Lower leg skin (tissue), 3 donors: ENCODE measurements at regions not wholly inside any gene's neighbourhood (a gene's known extent, or its start where the extent isn't known, plus 50 kb on each side); places are given as distances from the start of the nearest gene placed in this dataset.

Experiments used
- POLR2A ChIP-seq, 2 donors: fragments of 450-650 bp; IDR thresholded peaks; one replicate each; pipeline ENCODE4 v1.6.1; 2016 to 2017; ENCODE audit warnings: antibody characterized with exemption in 2 of 2, mild to moderate bottlenecking in 1 of 2, moderate library complexity in 1 of 2
- TF ChIP-seq, protein P1 (sequence below), 3 donors: fragments of 450-650 bp; IDR thresholded peaks; one replicate each; pipeline ENCODE4 v1.5.1; 2016; ENCODE audit warnings: antibody characterized with exemption in 3 of 3, mild to moderate bottlenecking in 3 of 3, moderate library complexity in 2 of 3

DNA sequence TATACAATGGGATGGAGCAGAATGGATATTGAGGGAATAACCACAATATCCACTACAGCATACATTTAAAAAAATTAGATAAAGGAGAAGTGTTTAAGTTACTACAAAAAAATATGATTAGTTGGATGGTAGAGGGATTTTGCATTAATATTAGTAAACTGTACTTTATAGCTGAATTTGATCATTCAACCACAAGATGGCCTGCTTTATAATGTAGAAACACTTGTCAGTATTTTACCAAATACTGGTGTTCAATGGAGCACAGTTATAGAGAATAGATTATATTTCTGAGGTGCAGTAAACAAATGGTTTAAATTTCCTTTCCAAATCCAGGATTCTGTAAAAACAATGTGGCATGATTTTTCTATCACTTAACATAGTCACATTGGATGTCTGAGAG, 818.8 kb upstream of the CHORDC1 start:
- TF ChIP-seq POLR2A (IDR thresholded peaks at IDR 0.05): no peak
- TF ChIP-seq, protein P1, sequence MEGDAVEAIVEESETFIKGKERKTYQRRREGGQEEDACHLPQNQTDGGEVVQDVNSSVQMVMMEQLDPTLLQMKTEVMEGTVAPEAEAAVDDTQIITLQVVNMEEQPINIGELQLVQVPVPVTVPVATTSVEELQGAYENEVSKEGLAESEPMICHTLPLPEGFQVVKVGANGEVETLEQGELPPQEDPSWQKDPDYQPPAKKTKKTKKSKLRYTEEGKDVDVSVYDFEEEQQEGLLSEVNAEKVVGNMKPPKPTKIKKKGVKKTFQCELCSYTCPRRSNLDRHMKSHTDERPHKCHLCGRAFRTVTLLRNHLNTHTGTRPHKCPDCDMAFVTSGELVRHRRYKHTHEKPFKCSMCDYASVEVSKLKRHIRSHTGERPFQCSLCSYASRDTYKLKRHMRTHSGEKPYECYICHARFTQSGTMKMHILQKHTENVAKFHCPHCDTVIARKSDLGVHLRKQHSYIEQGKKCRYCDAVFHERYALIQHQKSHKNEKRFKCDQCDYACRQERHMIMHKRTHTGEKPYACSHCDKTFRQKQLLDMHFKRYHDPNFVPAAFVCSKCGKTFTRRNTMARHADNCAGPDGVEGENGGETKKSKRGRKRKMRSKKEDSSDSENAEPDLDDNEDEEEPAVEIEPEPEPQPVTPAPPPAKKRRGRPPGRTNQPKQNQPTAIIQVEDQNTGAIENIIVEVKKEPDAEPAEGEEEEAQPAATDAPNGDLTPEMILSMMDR (IDR thresholded peaks at IDR 0.05): no peak
